Endothelial cell of umbilical vein (primary cell): ENCODE measurements at regions not wholly inside any gene's neighbourhood (a gene's known extent, or its start where the extent isn't known, plus 50 kb on each side); places are given as distances from the start of the nearest gene placed in this dataset.

Experiments used
- BruUV-seq: library from RNA; stranded (reverse); fragments of 400-500 nt; replicated peaks from 2 replicates; lab custom pipeline; 2021; lab: Mats Ljungman, UMichigan
- CTCF ChIA-PET: fragments of 300-600, 350-600 bp; sonication (Branson Sonifier 250); formaldehyde crosslinking; loops from one replicate; lab custom pipeline; 2021; ENCODE audit warnings: antibody characterized with exemption, inconsistent platforms; lab: Charles Lee
- POLR2A ChIA-PET: fragments of 300-600, 350-600 bp; sonication (Branson Sonifier 250); formaldehyde crosslinking; loops from one replicate; lab custom pipeline; 2021; ENCODE audit warnings: antibody characterized with exemption, inconsistent platforms; lab: Charles Lee
- DNase-seq: peaks from one replicate; pipeline ENCODE4 v3.0.0-alpha.2; 2011; ENCODE audit warnings: low read depth, low spot score
- FAIRE-seq: peaks from 2 replicates; lab custom pipeline; 2011; peaks lifted over from hg19 to GRCh38; lab: Jason Lieb, UNC
- H2AFZ ChIP-seq: 2 replicates; pipeline ENCODE4 v1.6.0; 2012; ENCODE audit warnings: low read depth, low read length, control low read depth, inconsistent platforms
- H3K27ac ChIP-seq: 2 replicates; pipeline ENCODE4 v1.5.1; 2011; ENCODE audit warnings: low read depth, mild to moderate bottlenecking, control low read depth, low read length, moderate library complexity; ENCODE audit not compliant: insufficient read depth
- H3K27me3 ChIP-seq, 2 experiments: 2 replicates each; pipeline versions ENCODE4 v1.6.0 to v1.6.1; 2011; ENCODE audit warnings: low read length in 2 of 2, mixed read lengths in 1 of 2; ENCODE audit not compliant: control insufficient read depth in 2 of 2, insufficient read depth in 2 of 2
- H3K36me3 ChIP-seq, 2 experiments: 2 replicates in 1 of 2; 3 replicates in 1 of 2; pipeline ENCODE4 v1.5.1; 2011; ENCODE audit warnings: low read length in 2 of 2, mild to moderate bottlenecking in 1 of 2, moderate library complexity in 1 of 2; ENCODE audit not compliant: control insufficient read depth in 2 of 2, insufficient read depth in 2 of 2; ENCODE audit errors: extremely low read depth in 1 of 2
- H3K4me1 ChIP-seq: 3 replicates; pipeline ENCODE4 v1.5.1; 2011; ENCODE audit warnings: mild to moderate bottlenecking, low read length; ENCODE audit not compliant: control insufficient read depth, insufficient read depth; ENCODE audit errors: extremely low read depth
- H3K4me2 ChIP-seq: 2 replicates; pipeline ENCODE4 v1.6.1; 2011; ENCODE audit warnings: low read length, control low read depth, mixed read lengths; ENCODE audit not compliant: insufficient read depth
- H3K4me3 ChIP-seq, 3 experiments: fragments of 200-600 bp in 1 of 3; sonication (generic), shearing (Covaris generic) in 1 of 3; replicated peaks in 1 of 3; 2 replicates each; pipeline ENCODE4 v1.5.1; 2011 to 2016; ENCODE audit warnings: control low read depth in 3 of 3, low read length in 3 of 3, mild to moderate bottlenecking in 2 of 3, inconsistent platforms in 1 of 3, low read depth in 1 of 3, moderate library complexity in 1 of 3; ENCODE audit not compliant: insufficient read depth in 1 of 3
- H3K79me2 ChIP-seq: 2 replicates; pipeline ENCODE4 v1.6.0; 2012; ENCODE audit warnings: low read length, inconsistent platforms; ENCODE audit not compliant: control insufficient read depth, insufficient read depth
- H3K9ac ChIP-seq: replicated peaks from 2 replicates; pipeline ENCODE3; 2011; ENCODE audit warnings: low read length, control low read depth; ENCODE audit not compliant: insufficient read depth; ENCODE audit errors: extremely low read depth
- H3K9me1 ChIP-seq: replicated peaks from 3 replicates; pipeline ENCODE4 v1.6.0; 2011; ENCODE audit warnings: mild to moderate bottlenecking, low read length; ENCODE audit not compliant: control insufficient read depth, insufficient read depth; ENCODE audit errors: extremely low read depth
- H3K9me3 ChIP-seq: replicated peaks from 2 replicates; pipeline ENCODE4 v1.5.1; 2012; ENCODE audit warnings: low read length, inconsistent platforms; ENCODE audit not compliant: control insufficient read depth, insufficient read depth
- H4K20me1 ChIP-seq: replicated peaks from 2 replicates; pipeline ENCODE3; 2011; ENCODE audit warnings: mild to moderate bottlenecking, low read length; ENCODE audit not compliant: control insufficient read depth, insufficient read depth; ENCODE audit errors: extremely low read depth
- CTCF ChIP-seq, 2 donors: IDR thresholded peaks; 1 replicate in 1 of 2; 2 replicates in 1 of 2; pipeline ENCODE4 v1.5.1; 2011; ENCODE audit warnings: low read length in 2 of 2, mild to moderate bottlenecking in 2 of 2, moderate library complexity in 2 of 2, control low read depth in 1 of 2, inconsistent platforms in 1 of 2, low read depth in 1 of 2; ENCODE audit not compliant: insufficient read depth in 1 of 2; ENCODE audit errors: extremely low read depth in 1 of 2
- EZH2 ChIP-seq: IDR thresholded peaks from 2 replicates; pipeline ENCODE4 v1.6.1; 2012; ENCODE audit warnings: borderline replicate concordance, low read depth, mild to moderate bottlenecking, moderate library complexity, low read length, inconsistent platforms; ENCODE audit not compliant: severe bottlenecking
- FOS ChIP-seq: IDR thresholded peaks from 2 replicates; pipeline ENCODE4 v1.6.1; 2011; ENCODE audit warnings: mild to moderate bottlenecking, low read length, moderate library complexity, borderline replicate concordance; ENCODE audit not compliant: insufficient read depth
- GATA2 ChIP-seq: IDR thresholded peaks from 2 replicates; pipeline ENCODE4 v1.7.0; 2011; ENCODE audit warnings: low read depth, mild to moderate bottlenecking, moderate library complexity, mixed read lengths, low read length; ENCODE audit not compliant: insufficient read length, insufficient read depth
- JUN ChIP-seq: IDR thresholded peaks from 2 replicates; pipeline ENCODE4 v1.6.1; 2011; ENCODE audit warnings: borderline replicate concordance, low read depth; ENCODE audit not compliant: insufficient read length, insufficient read depth
- MAX ChIP-seq: IDR thresholded peaks from 2 replicates; pipeline ENCODE4 v1.6.1; 2011; ENCODE audit not compliant: insufficient read depth, insufficient read length
- MYC ChIP-seq: IDR thresholded peaks from one replicate; pipeline ENCODE4 v1.6.1; 2011; ENCODE audit warnings: mild to moderate bottlenecking, low read depth, low read length
- POLR2A ChIP-seq: IDR thresholded peaks from 2 replicates; pipeline ENCODE4 v1.6.1; 2012; ENCODE audit warnings: low read depth, mild to moderate bottlenecking, control low read depth, low read length
- POLR2AphosphoS5 ChIP-seq: IDR thresholded peaks from 2 replicates; pipeline ENCODE4 v1.6.1; 2012; ENCODE audit warnings: low read depth, mild to moderate bottlenecking, control low read depth, low read length, moderate library complexity; ENCODE audit not compliant: insufficient read depth
- dilution Hi-C: fragments of 300-500 bp; cut with MboI; formaldehyde crosslinking; loops from one replicate; pipeline ENCODE4 v1.15.0; 2019; ENCODE audit warnings: low sequenced_read_pairs; ENCODE audit not compliant: extremely low pct_ligation_motif_present
- intact Hi-C: fragments of 100-400 bp; cut with micrococcal nuclease; formaldehyde crosslinking; loops from one replicate; pipeline ENCODE4 v1.10.0; 2022

DNA sequence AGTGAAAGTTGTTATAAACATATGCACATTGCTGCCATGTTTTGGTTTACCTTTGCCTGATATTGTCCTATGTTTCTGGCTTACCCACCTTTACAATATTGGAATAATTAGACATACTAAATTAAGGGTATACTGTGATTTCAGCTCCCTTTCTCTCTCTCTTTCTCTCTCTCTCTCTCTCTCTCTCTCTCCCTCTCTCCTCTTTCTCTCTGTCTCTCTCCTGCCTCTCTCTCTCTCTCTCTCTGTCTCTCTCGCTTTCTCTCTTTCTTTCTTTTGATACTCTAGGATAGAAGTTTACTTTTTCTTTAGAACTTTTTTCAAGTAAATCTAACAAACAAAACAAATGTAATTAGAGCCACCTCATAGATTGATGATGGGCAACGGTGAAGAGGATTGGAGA, 239.6 kb downstream of the TMEM161B start:
- Histone ChIP-seq H3K4me2 (no peak overlapping the region), H3K36me3 (no peaks in the 10 kb centered on the region), H3K9ac (no peak overlapping the region), H3K9me3 (peaks cover 1% of the 10 kb centered on the region), H4K20me1 (no peaks in the 10 kb centered on the region), H2AFZ (no peak overlapping the region), H3K27ac (no peak overlapping the region), H3K4me3 (no peak overlapping the region), H3K79me2 (no peaks in the 10 kb centered on the region), H3K4me1 (no peaks in the 10 kb centered on the region), H3K27me3 (no peaks in the 10 kb centered on the region), H3K9me1 (no peaks in the 10 kb centered on the region)
- DNase-seq: no peak
- ChIA-PET CTCF (no interaction called here), POLR2A (no interaction called here)
- intact Hi-C loops: no loop called here
- TF ChIP-seq JUN (no peak), POLR2A (no peak), CTCF (IDR thresholded peaks at IDR 0.05; ENCODE audit: extremely low read depth in 1 of 2, insufficient read depth in 1 of 2, low read depth in 1 of 2, low read length in 2 of 2) (no peak), FOS (no peak), EZH2 (no peak), MAX (no peak), GATA2 (no peak), POLR2AphosphoS5 (no peak), MYC (no peak)
- no peak for FAIRE-seq
- dilution Hi-C loops: no loop called here
- BruUV-seq: no TSS peak
